ENCODE measurements at regions not wholly inside any gene's neighbourhood (a gene's known extent, or its start where the extent isn't known, plus 50 kb on each side); places are given as distances from the start of the nearest gene placed in this dataset.

- TF ChIP-seq SUZ12 (IDR thresholded peaks at IDR 0.05; ENCODE audit: extremely low read depth, insufficient read depth, insufficient read length) (no peak), YY1 (IDR thresholded peaks at IDR 0.05; ENCODE audit: insufficient read depth, insufficient read length) (no peak)
Observed at GRCh38 chr16:86975445-86975844, 341.7 kb downstream of the C16orf95 start.
